GM21515 (cell line): ENCODE measurements at regions not wholly inside any gene's neighbourhood (a gene's known extent, or its start where the extent isn't known, plus 50 kb on each side); places are given as distances from the start of the nearest gene placed in this dataset.
"Not testable (repeated sequence)": the region's sequence is repeated elsewhere in the genome, so short reads cannot be mapped to it uniquely, and the experiment has no call there.

Experiments used
- ATAC-seq: cut with Tn5 transposase; IDR thresholded peaks from one replicate; pipeline ENCODE4 v1.9.1; 2021; ENCODE audit not compliant: unreplicated experiment

DNA sequence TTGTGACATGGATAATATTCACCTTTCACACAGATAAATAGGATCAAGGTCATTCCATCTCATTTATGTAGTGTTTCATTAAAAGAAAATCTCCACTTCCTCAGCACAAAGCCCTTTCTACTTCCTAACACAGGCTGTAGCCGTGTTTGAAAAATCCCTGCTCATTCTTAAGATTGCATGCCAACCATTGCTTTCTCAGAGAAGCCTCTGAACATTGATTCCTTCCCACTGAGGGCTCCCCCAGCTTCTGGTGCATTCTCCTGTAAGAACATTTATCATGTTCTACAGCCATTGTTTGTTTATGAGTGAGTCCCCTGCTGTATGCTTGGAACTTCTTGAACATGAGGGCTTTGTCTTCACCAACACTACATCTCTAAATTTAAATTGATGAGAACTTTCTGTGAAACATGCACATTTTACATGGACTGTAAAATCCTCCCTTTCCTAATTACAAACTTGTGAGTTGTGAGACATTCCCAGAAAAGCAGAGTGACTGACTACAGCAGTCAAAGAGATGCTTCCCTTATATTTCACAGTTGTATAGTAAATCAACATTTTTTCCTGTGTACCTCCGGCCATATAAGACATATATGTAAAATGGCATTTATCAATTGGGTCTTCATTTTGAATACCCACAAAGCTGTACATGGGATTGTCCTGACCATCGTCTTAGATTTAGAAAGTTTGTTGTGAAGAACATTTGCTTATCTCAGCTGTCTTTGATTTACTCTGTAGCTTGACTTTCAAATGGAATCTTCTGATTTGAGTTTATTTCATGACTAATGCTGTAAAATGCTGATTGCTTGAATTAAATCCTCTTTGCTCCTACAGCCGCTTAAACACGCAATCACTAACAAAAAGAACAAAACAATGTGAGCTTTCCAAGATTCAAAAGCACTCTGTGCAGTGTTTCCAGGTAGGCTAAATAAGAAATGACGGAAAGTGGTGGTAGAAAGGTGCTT, 600.5 kb upstream of the SLIT2 start:
- no peak for ATAC-seq

DNA sequence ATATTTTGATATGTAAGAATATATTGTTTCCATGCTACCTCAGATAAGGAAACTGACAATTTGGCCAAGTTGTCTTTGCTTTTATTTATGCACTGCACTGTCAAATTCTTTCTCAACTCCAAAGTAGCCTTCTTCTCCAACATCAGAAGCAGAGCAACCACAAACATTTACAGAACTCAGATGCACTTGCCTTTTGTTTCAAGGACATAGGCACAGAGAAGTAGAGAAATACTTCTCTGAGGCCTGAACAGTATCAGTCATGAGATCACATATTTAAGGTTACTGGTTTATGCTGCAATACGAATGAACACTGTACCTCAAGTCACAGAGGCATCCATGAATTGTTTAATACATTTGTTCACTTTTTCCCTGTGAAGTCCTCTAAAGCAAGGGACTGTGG, 606.1 kb upstream of the SLIT2 start:
- ATAC-seq: no peak

DNA sequence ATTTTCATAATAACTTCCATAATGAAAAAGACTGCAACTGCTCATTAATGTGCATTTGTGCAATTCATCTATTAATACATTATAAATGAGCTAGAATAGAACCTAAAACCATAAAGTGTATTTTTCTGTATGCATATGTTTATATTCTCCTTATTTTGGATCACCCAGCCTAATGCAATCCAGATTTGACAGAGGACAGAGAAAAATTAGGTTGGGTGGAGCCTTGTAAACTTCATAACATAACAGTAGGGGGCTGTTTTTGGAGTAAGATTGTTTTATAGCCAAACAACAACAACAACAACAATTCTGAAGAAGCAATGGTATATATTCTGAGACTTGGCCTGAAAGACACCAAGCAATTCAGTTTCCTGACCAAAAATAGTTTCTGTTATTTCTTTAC, 615.3 kb upstream of the SLIT2 start:
- ATAC-seq: no peak

DNA sequence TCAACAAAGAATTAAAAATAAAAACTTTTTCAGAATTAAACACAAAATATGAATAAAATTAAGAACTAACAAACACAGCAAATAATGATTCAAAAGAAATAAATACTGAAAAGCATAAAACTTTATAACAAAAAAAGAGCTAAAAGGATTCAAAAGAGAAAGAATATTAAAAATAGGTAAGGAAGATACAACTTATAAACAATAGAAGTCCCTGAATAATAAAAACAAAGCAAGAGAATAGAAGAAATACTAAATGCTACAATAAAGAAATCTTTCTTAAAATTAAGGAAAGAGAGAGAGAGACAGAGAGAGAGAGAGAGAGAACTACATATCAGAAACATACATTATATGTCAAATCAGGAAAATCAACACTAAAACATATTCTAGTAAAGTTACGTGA, 619.9 kb upstream of the SLIT2 start:
- no peak for ATAC-seq

DNA sequence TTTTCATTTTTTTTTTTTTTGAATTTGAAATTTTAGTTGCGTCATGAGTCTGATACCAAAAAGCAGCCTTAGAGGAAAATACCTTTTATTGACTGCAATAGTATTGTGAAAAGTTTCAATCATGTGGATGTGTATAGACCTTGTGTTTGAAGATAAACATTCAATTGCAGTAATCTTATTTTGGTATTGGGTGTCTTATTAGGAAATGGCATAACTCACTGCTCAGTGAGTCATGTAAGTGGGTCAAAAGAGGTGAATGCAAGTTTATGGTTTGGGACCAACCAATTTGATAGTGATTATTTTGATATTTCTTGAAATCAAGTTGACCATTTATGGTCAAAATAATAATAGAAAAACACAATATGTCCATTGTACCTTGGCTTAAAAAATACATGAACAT, 627.8 kb upstream of the SLIT2 start:
- ATAC-seq: no peak

DNA sequence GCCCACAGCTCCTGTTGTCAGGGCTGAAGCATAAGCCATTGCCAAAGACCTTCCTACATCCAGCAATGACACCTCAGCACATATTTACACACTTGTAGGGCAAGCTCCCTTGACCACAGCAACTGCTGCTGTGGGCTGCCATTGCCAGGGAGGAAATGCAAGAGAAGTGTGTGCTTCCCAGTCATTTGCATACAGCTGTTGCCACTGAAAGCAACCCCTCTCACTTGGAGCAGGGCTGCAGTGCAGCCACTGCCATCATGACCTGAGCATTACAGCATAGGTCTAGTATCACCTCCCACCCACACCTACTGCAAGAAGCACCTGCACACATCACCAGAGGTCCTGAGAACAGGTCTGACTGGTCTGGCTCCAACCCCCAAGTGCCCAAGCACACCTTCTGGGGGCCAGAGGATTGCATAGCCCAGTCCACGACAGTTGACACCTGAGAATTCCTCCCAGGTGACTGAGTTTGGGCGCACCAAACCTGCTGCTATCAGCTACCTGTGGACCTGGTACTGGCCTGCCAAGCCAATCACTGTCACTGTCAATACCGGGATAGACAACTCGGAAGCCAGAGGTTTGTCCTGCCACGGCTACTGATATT, 636.5 kb upstream of the SLIT2 start:
- ATAC-seq: no peak

DNA sequence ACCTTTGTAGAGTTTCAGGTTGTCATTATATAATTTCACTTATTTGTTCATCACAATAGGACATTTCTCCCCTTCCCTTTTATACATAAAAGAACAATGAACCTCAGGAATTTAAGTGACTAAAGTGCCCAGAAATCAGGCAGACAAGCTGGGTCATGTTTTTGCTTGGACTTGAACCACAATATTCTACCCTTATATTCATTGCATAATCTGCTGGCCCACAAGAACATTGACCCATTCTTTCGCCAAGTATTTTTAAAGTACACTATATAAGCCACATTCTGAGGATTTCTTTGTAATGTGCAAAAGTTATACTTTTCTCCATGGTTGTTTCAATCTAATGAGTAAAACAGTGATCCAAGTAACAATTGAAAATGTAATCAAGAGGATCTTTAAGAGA, 637.5 kb upstream of the SLIT2 start:
- ATAC-seq: no peak

DNA sequence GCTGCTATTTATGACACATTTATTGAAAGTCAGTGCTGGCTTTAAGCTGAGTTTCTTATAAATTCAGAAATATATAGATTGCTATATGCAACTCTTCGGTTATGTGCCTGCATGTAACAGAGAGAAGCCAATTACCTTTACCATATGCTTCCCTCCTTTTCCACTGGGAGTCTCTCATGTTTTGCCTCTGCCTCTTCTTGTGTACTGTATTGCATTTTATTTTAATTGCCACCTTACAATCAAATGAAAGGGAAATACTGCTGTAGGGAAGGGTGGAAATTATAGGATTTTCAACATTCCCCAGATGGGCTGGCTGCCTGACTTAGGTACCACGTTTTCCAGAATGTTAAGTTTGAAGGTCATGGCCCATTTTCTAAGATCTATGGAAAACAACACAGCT, 655.4 kb upstream of the SLIT2 start:
- ATAC-seq: no peak

DNA sequence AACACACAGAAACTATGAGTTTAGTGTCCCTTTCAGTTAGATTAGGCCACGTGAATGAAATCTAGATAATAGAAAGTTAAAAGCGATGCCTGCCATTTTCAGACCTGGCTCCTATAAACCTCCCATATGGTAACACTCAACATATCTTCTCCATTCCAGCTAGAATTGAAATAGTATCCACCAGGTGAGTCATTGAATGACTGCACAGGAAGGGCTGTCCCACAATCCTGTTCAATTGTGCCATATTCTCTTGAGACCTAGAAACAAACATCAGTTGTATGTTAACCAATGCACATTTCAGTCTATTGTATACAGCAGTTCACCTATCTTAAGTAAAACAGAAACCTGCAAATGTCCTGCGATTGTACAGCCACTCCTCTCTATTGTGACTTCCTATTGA, 659.3 kb upstream of the SLIT2 start:
- ATAC-seq: no peak

DNA sequence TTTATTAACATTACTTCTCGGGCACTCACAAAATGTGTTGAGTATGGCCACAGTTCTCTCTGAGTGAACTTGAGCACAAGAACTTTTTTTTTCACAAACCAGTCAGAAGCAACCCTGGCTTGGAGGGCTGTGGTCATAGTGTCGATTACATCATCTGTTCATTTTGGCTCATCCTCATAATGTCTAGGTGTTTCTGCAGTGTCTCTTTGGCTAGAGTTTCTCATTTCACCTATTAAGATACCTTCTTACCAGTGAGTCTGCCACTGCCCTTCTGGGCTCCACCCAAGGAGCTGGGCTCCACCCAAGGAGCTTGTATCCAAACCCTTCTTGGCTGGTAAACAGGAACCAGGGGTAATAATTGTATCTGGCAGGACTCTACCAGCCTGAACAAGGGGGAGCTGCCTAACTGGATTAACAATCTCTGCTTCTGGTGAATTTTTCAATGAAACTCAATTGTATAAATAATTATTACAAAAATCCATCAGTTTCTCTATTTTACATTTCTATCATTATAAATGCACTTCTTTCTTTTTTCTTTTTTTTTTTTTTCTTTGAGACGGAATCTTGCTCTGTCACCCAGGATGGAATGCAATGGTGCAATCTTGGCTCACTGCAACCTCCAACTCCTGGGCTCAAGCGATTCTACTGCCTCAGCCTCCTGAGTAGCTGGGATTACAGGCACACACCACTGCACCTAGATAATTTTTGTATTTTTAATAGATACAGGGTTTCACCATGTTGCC, 667.7 kb upstream of the SLIT2 start:
- no peak for ATAC-seq

DNA sequence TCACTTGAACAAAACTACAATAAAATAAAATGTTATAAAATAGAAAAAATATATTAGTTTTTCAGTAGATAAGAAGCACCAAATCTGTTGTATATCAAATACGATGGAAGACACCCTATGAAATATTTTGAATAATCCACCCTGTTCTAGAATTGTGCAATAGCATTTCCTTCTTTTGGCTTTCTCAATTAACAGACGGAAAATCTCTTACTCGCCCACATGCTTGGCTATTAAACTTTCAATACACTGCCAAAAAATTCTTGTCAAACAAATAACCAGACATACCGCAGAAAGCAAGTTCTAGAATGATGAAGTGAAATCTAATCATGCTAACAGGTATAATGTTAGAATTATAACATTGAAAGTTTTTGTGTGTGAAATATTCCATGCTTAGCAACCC, 671.6 kb upstream of the SLIT2 start:
- ATAC-seq: no peak

DNA sequence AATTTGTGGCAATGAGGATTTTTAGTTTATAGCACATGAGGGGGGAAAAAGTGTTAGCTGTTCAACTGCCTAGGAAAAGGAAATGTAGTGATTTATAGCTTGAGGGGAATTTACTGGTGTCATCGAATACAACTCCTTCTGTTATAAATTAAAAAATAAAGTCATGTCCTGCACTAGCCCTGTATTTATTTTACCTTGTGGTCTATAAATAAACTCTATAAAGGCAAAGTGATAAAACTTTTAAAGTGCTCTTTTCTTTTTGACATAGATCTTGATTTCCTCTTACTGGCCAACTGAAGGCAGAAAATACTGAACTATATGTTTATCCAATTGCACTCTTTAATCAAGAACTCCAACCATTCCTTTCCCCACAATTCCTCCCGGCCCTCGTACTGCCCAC, 672.1 kb upstream of the SLIT2 start:
- ATAC-seq: no peak

DNA sequence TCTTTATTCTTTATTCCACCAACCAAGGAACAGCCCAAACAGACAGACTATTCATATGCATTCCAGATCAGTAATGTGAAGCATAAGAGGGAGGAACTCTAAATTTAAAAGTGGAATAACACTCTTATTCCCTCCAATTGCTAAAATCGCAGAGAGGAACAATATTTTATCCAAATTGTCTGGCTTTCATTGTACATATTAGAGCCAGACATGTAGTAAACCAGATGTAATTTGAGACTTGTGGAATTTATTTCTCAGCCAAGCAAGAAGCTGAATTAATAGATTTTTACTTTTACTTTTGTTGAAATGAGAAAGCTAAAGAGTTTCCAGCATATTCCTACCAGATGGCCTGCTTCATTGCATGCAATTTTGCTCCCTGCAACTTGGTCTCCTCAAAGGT, 674.6 kb upstream of the SLIT2 start:
- ATAC-seq: no peak

DNA sequence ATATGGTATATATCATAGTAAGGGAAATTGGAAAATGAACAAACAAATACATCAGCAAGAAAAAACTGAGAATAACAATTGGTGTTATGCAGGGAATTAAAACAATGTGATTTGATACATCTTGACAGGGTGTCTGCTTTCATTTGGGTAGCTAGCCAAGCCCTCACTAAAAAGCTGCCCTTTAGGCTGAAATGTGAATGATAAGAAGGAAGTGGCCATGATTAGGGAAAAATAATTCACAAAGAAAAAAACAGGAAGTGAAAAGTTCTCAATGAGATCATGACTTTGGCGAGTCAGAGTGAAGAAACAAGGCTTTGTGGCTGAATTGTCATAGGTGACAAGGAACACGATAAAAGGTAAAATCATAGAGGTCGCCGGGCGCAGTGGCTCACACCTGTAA, 675.8 kb upstream of the SLIT2 start:
- ATAC-seq: no peak

DNA sequence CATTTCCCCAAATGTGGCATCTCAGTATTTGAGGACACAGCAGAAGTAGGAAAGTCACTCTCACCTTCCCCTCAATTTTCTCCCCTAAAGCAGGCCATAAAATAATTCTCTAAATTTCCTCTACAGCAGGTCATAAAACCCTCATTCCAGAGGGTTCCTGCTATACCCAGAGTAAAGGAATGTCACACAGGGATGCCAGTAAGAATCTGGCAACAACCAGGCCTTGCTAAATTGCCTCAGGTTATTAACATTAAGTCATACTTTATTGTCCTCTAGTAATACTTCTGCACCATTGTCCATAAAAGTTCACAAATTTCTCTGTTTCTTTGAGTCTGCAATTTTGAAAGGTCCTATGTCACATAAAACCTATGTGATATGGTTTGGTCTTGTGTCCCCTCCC, 685.7 kb upstream of the SLIT2 start:
- ATAC-seq: no peak

DNA sequence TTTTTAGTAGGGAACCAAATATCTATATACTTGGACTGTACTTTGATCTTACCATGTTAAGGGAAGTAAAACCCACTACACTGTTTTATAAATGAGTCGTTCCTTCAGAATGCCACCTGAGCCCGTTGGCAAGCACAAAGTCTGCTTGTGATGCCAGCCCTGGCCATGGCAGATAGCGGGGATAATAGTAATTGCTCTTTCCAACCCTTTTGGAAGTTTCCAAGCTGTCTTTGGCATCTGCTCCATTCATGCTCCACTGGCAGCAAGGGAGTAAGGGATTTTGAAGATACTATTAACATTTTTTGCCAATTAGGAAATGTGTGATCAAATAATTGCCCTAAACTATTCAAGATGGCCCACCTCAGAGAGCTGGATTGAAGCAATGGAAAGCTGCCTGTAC, 689.2 kb upstream of the SLIT2 start:
- ATAC-seq: no peak

DNA sequence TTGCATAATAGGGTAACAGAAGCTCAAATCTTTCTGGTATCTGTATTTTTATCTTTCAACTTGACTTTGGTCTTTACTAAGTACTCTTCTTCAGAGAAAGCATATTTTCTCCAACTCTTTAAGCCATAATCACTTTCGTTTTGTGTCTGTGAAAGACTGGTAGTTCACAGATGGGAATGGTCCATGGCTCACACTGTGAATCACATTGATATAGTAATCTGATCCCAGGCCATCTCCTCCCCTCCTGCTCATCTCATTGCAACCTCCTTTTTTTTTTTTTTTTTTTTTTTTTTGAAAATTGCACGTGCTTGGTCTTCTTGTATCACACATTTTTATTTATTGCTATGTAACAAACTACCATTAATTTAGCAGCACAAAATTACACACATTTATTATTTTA, 694.5 kb upstream of the SLIT2 start:
- ATAC-seq: no peak

DNA sequence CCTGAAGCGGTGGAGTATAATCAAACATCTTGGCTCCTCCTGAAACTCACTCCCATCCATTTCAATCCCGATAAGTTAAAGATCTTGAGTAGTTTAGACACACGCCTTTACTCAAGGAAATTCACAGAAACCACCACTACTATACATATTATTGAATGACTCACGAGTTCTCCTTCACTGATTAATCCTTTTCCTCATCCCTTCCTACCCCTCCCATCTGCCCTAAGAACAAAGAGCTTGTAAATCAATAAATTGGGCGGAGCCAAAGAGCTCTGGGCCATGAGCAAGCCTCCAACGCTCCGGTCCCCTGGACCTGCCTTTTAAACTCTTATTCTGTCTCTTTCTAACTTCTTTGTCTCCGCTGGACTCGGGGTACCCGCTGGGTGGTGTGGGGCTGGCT, 695.4 kb upstream of the SLIT2 start:
- ATAC-seq: not testable (repeated sequence)

DNA sequence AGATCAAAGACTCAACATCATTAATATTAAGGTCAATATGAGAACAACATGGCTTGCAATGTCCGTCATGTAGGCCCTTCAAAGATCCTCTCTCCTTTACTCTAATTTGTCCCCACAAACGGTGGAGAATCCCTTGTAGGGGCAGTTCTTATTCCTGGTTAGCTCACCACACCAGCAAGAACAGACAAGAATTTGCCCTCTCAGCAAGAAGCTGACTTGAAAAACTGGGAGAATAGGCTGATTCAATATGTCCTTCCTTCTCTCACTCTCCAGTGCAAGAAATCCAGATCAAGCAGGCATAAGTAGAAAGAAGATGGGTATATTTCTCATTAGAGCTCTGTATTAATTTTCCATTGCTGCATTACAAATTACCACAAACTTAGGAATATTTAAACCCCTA, 704.2 kb upstream of the SLIT2 start:
- ATAC-seq: no peak

DNA sequence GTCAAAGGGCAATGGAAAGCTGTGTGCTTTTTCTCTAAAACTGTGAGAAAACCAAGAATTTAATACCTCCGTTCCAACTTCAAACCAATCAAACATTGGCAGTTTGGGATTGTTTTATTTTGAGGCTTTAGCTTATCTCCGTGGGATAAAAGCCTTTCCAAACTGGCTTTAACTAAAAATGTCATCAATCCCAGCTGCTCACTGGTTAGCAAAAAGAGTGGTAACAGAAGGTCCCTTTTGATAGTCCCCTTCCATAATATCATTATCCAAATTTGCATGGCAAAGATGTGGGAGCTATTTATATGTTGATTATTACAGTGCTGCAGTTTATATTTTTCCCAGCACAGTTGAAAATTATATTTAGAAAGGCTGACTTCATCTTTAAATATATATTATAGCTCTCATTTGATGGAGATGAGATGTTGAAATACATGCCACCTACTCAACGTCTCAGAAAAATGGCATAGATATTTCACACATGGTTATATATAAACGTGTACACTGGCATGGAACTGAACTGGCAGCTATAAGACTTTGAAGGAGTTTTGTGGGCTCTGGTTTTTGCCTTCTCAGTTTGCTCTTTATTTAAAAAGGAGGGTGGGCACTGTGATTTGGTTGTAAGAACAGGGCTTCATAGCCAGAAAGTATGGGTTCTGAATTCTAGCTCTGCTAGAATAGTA, 707.1 kb upstream of the SLIT2 start:
- ATAC-seq: no peak

DNA sequence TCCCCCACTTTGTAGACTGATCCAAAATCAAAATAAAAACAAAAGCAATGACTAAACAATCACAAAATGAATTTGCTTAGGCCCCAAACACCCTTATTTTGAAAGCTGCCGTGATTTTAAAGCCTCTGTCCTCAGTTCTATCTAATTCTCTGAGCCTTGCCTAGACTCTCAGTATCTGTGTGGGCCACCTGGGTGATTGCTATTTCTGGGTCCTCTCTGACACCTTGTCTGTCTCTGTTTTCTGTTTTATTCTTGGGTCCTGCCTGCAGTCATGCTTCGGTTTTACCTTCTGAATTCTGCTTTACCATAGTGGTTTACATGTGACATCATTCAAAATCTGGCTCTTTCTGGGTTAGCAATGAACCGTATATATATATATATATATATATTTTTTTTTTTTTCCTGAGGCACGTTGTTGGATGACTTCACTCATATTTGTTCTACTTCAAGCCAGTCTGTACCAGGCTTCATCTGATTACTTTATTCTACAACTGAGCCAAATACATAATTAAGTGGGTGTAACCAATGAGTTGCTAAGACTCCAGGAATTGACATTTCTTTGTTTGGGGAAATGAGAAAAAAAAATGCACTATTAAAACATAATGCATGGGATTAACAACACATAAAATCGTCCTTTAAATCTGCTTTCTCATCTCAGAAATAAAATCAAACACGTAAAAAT, 710.7 kb upstream of the SLIT2 start:
- ATAC-seq: no peak
